ENCODE measurements at regions not wholly inside any gene's neighbourhood (a gene's known extent, or its start where the extent isn't known, plus 50 kb on each side); places are given as distances from the start of the nearest gene placed in this dataset.

- no peak for TF ChIP-seq CTCF (IDR thresholded peaks at IDR 0.05)
- no peak for TF ChIP-seq POLR2A (IDR thresholded peaks at IDR 0.05)
Observed at GRCh38 chr15:98403169-98403568, 245.2 kb upstream of the IGF1R start.
